ENCODE measurements at regions not wholly inside any gene's neighbourhood (a gene's known extent, or its start where the extent isn't known, plus 50 kb on each side); places are given as distances from the start of the nearest gene placed in this dataset.
"Not testable (repeated sequence)": the region's sequence is repeated elsewhere in the genome, so short reads cannot be mapped to it uniquely, and the experiment has no call there.

DNA sequence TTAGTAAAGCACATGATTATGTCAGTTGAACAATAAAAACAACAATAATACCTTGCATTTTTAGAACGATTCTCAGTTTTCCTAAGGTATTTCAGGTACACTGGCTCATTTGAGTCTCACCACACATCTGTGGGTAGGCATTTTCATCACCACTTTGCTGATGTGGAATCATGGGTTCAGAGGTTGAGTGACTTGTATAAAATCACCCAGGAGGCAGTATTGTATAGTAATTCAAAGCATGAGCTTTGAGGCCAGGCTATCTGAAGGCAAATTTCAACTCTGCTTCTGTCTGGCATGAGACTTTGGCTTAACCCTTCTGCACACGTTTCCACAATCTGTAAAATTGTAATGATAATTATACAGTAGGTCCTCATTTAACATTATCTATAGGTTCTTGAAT is 183.9 kb upstream of the CMC1 start:
- CTCF ChIA-PET, result no interaction called here
- peak overlapping the region; percentile 55; the same call in 1 of the 2 replicates for H3K4me2 ChIP-seq (ENCODE audit: low read length)
- no peak overlapping the region for H2AFZ ChIP-seq (ENCODE audit: low read depth, low read length, poor library complexity, severe bottlenecking)
- POLR2A ChIA-PET, result no interaction called here
- H3K9me2 ChIP-seq (ENCODE audit: insufficient read depth), result no peaks in the 10 kb centered on the region
- ATAC-seq (no peak), DNase-seq (ENCODE audit: low read depth, low spot score) (no peak)
- no peaks in the 10 kb centered on the region for H3K36me3 ChIP-seq (ENCODE audit: control insufficient read depth in 1 of 2, insufficient read depth in 2 of 2, low read length in 2 of 2)
- no peaks in the 10 kb centered on the region for H3K9me3 ChIP-seq (ENCODE audit: control insufficient read depth in 1 of 2, insufficient read depth in 1 of 2, low read depth in 1 of 2, low read length in 2 of 2)
- no peak overlapping the region for H3K4me3 ChIP-seq (replicated peaks in 1 of 2; ENCODE audit: low read depth in 1 of 2, low read length in 2 of 2)
- no peak overlapping the region for H3K9ac ChIP-seq (ENCODE audit: low read length)
- intact Hi-C loops (cut with micrococcal nuclease), result loop anchor here (10.0 kb wide), 1 partner anchor 287 kb away; the partner anchor contains the start of genes AZI2 and ZCWPW2
- no peaks in the 10 kb centered on the region for H4K20me1 ChIP-seq (ENCODE audit: insufficient read depth)
- H3K27ac ChIP-seq (ENCODE audit: low read depth, low read length), result no peak overlapping the region
- H3K4me1 ChIP-seq (ENCODE audit: control insufficient read depth in 1 of 2, insufficient read depth in 2 of 2, low read length in 2 of 2), result peaks cover 0 to 33% of the 10 kb centered on the region in 2 experiments; a peak in 2 of 4 replicates
- TF ChIP-seq FOSL1 (IDR thresholded peaks at IDR 0.05; ENCODE audit: low read depth), result no peak
- TF ChIP-seq CBX3 (IDR thresholded peaks at IDR 0.05; ENCODE audit: low read depth), result no peak
- no peaks in the 10 kb centered on the region for H3K27me3 ChIP-seq (ENCODE audit: insufficient read depth, low read length)
- RAD21 ChIA-PET (ENCODE audit: low non-redundant PET in 1 of 2, low total read pairs in 2 of 2, uncharacterized antibody in 2 of 2, unreplicated experiment in 2 of 2), result no interaction called here
- BruUV-seq (replicated peaks), result no TSS peak
- H3K79me2 ChIP-seq (ENCODE audit: insufficient read depth, low read length), result peaks cover 5% of the 10 kb centered on the region; the same call in 1 of the 2 replicates

DNA sequence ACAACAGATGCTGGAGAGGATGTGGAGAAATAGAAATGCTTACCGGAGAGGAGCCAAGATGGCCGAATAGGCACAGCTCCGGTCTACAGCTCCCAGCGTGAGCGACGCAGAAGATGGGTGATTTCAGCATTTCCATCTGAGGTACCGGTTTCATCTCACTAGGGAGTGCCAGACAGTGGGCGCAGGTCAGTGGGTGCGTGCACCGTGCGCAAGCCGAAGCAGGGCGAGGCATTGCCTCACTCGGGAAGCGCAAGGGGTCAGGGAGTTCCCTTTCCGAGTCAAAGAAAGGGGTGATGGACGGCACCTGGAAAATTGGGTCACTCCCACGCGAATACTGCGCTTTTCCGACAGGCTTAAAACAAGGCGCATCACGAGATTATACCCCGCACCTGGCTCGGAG is 182.2 kb upstream of the CMC1 start:
- H3K79me2 ChIP-seq (ENCODE audit: insufficient read depth, low read length); BruUV-seq (replicated peaks); H3K9me2 ChIP-seq (ENCODE audit: insufficient read depth); ATAC-seq; RAD21 ChIA-PET (ENCODE audit: low non-redundant PET in 1 of 2, low total read pairs in 2 of 2, uncharacterized antibody in 2 of 2, unreplicated experiment in 2 of 2); DNase-seq (ENCODE audit: low read depth, low spot score); H4K20me1 ChIP-seq (ENCODE audit: insufficient read depth); CTCF ChIA-PET; H3K27me3 ChIP-seq (ENCODE audit: insufficient read depth, low read length); H3K9me3 ChIP-seq (ENCODE audit: control insufficient read depth in 1 of 2, insufficient read depth in 1 of 2, low read depth in 1 of 2, low read length in 2 of 2); H3K36me3 ChIP-seq (ENCODE audit: control insufficient read depth in 1 of 2, insufficient read depth in 2 of 2, low read length in 2 of 2); H2AFZ ChIP-seq (ENCODE audit: low read depth, low read length, poor library complexity, severe bottlenecking): not testable (repeated sequence)
- intact Hi-C loops (cut with micrococcal nuclease), result loop anchor here (10.0 kb wide), 1 partner anchor 286 kb away; the partner anchor contains the start of genes AZI2 and ZCWPW2
- H3K27ac ChIP-seq (ENCODE audit: low read depth, low read length), result peak overlapping the region; percentile 58
- peak overlapping the region; percentile 51 for H3K9ac ChIP-seq (ENCODE audit: low read length)
- peak overlapping the region; percentile 34 to 54 for H3K4me3 ChIP-seq (replicated peaks in 1 of 2; ENCODE audit: low read depth in 1 of 2, low read length in 2 of 2)
- TF ChIP-seq EGR1 (IDR thresholded peaks at IDR 0.05; ENCODE audit: low read depth), result 0 out of 2 replicates have a peak, but pooled peaks have one; percentile 31
- TF ChIP-seq YY1 (IDR thresholded peaks at IDR 0.05; ENCODE audit: extremely low read depth, insufficient replicate concordance, low read depth, low read length), result peak; percentile 6
- POLR2A ChIA-PET, result interaction anchor here (1.0 kb wide), 1 partner anchor 8 kb away, joined by 3 read pairs; no protein-coding TSS in a partner anchor
- peak overlapping the region; percentile 55 for H3K4me2 ChIP-seq (ENCODE audit: low read length)
- peaks cover 0 to 16% of the 10 kb centered on the region in 2 experiments; a peak in 2 of 4 replicates for H3K4me1 ChIP-seq (ENCODE audit: control insufficient read depth in 1 of 2, insufficient read depth in 2 of 2, low read length in 2 of 2)
